HG02884 (cell line): ENCODE measurements at regions not wholly inside any gene's neighbourhood (a gene's known extent, or its start where the extent isn't known, plus 50 kb on each side); places are given as distances from the start of the nearest gene placed in this dataset.

Experiments used
- ATAC-seq: cut with Tn5 transposase; IDR thresholded peaks from one replicate; pipeline ENCODE4 v1.9.1; 2021; ENCODE audit warnings: mild to moderate bottlenecking, moderate library complexity; ENCODE audit not compliant: unreplicated experiment

GRCh38 chr10:62545160-62546066 is 171.2 kb downstream of the ZNF365 start:
- no peak for ATAC-seq

GRCh38 chr10:62548686-62549085 is 174.5 kb downstream of the ZNF365 start:
- no peak for ATAC-seq

DNA sequence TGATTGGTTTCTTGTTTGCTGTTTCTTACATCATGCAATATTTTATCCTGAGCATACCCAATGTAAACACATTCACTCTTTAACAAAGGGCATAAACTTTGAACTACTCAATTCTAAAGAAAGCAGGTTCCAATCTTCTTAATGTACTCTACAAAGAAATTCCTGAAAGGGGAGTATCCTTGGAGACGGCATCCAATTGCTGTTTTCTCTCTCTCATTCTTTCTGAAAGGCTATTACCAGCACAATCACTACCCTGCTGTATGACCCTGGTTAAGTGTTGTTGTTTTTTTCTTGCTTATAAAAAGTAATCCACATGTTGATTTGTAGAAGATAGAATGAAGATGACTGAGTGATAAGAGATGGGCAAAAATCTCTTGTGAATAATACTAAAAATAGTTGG is 176.0 kb downstream of the ZNF365 start:
- no peak for ATAC-seq

DNA sequence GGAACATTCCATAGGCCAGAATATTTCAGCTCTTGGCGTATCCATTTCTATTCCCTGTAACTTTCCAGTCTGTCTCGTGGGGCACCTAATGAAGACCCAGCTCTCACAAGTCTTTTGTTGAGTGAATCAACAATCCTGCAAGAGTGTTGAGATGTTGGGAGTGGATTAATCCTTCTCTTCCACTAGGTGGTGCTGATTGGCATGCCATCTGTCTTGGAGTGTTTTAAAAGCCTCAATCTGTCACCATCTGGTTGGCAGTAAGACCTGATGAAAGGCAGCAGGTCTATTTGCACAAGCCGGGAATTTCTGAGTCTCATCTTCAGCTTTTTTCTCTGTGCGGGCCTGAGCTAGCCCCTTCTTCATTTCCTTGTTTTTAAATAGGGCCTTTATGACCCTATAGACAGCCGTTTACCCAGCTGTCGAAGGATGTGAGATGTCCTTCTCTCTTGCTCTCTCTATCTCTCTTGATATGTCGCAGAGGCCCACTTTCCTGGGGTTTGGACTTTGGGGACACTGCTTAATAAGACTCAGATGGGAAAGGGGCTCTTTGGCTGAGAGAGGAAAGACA is 180.5 kb downstream of the ZNF365 start:
- peak; percentile 76 for ATAC-seq

DNA sequence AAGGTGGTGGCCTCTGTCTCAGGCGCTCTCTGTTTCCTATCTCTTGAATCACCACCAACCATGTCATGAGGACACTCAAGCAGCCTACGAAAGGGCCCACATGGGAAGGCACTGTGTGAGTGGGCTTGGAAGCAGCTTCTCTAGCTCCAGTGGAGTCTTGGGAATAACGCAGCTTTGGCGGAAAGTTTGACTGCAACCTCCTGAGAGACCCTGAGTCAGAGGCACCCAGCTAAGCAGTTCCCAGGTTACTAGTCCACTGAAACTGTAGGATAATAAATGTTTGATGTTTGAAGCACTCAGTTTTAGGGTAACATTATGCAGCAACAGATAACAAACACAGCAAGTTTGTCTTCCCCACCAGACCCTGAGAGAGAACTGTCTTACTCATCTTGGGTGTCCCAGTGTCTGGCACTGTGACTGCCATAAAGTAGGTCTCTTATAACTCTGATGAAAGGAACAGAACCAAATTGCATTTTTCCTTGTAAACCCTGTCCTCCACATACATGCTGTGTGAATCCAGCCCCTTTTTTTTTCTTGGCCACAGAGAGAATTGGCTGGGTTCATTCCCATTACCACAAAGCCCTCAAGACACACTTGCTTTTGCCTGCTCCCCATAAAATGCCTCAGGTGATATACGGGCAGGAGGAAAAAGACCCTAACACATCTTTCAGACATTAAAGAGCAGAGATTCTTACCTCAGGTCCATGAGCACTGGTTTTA is 185.5 kb downstream of the ZNF365 start:
- ATAC-seq: no peak

- no peak for ATAC-seq
These were observed 186.1 kb downstream of the ZNF365 start for GRCh38 chr10:62560201-62560819.

DNA sequence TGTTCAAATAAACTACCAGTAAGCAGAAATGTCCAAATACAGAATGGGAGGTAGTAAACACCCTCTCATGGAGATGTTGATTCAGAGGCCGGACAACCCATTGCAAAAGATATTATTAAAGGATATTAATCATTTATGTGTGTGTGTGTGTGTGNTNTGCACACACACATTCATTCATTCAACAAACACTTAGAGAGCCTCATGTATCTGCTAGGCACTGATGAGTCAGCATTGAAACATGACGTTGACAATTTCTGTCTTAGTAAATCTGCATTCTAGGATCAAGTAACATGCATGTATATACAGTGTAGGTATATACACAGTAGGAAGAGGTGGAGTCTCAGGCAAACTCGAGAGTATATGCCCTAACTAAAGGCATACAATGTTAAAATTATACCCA is 187.0 kb downstream of the ZNF365 start:
- ATAC-seq: no peak

DNA sequence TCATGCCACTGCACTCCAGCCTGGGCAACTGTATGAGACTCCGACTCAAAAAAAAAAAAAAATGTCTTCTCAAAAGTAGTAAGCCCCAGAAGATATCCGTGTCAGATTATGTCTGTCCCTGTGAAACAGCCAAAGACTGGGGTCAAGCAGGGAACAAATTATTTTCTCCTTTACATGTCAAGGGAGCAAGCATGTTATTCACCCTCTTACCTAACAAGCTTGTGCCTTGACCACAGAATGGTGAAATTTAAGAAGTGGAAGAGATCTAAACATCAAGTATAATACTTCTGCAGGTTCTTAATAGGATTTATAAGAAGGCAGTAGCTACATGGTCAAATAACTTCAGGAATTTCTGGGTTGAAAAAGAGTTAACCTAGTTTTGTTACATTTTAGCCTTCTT is 187.9 kb downstream of the ZNF365 start:
- ATAC-seq: no peak

DNA sequence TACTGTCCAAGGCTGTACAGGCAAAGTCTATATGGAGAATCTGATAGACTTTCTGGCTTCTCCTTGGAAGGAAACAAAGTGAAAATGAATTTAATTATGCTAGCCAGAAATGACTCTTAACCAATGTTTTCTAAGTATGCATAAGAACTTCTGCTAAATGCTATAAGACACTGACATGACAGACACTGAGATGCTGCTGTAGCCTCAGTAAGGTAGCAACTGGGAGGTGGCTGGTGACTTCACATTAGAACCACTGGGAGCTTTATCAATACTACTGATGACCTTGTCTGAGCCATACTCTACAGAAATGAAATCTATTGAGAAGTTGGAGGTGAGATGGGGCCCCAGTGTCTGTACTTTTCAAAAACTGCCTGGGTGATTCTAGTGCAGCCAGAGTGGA is 188.6 kb downstream of the ZNF365 start:
- no peak for ATAC-seq

DNA sequence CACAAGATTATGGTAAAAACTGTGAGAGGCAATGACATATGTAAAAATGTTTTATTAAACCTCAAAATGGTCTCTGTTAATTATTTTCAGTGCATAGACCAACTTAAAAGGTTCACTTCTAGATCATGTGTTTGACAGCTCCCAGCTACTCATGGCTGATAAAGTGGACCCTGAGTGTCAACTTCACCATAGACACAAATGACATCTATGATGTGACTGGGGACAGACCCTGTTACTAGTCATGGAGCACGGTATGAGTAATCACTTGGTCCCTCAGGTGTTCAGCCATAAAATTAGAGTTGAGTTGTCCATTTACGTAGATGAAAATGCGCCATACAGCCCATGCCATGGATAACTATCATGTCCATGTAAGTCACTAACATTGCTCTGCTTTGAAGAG is 199.8 kb downstream of the ZNF365 start:
- ATAC-seq: no peak

DNA sequence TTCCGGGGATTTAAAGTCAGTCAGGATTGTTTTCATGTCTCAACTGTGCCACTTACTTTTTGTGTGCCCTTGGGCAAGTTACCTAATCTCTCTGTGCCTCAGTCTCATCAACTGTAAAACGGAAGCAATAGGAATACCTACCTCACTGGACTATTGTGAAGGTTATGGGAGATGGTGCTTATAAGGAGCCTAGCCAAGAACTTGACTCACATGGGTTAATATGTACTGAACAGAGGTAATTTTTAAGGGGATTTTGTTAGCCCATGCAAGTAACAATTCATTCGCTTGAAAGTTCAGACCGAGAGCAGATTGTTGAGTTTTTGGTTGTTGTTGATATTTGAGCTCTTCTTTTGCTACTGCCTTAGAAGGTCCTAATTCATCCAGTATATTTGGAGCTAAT is 202.9 kb downstream of the ZNF365 start:
- no peak for ATAC-seq

GRCh38 chr10:62577666-62578291 is 203.6 kb downstream of the ZNF365 start:
- no peak for ATAC-seq

DNA sequence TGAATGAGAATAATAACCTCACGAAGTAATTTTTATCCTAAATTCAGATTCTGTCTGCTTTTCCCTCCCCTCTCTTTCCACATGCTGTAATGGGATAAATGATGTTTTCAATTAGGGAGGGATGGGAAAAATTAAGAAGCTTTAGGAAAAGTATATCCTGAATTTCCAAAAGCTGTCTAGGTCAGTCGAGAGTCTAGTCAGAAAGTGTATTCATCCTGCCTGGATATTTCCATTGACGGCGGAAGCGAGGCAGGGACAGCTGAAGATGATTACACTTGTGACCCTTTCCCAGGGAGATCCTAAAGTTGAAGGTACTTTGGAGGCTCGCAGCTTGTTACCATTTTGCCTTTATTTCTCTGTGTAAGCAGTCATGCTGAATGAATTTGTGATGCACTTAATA is 204.1 kb downstream of the ZNF365 start:
- ATAC-seq: no peak

DNA sequence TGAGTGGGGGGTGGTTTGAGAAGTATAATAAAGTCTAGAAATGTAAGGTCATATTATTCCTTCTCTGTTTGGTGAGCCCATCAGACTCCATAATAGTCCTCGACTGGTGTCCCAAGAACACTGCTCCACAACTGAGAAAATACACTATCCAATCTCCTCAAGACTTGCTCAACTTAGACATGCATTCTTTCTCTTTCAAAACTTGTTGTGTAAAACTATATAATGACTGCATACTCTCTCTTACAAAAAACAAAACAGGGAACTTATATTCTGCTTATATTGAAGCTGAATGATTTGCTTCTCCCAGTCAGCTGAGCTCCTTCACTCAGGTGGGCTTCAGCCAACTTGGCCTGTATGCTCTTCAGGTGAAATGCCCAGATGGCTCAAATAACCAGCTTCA is 204.7 kb downstream of the ZNF365 start:
- no peak for ATAC-seq

DNA sequence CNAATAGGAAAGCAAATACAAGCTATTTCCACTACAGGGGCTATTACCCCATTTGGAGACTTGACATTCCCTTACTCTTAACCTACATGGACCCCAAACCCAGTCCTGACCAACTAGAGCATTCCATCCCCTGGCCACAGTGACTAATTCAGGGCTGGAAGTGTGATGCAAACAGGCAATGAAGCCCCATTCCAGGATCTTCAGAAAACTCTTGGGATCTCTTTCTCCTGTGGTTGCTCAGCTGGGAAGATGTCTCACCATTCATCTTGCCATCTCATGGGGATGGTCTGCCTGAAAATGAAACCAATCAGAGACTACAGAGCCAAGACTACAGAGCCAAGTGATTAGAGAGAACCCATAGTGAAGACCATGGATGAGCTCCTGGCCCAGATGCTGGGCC is 206.2 kb downstream of the ZNF365 start:
- no peak for ATAC-seq

- ATAC-seq: no peak
These were observed 207.2 kb downstream of the ZNF365 start for GRCh38 chr10:62581351-62581750.

DNA sequence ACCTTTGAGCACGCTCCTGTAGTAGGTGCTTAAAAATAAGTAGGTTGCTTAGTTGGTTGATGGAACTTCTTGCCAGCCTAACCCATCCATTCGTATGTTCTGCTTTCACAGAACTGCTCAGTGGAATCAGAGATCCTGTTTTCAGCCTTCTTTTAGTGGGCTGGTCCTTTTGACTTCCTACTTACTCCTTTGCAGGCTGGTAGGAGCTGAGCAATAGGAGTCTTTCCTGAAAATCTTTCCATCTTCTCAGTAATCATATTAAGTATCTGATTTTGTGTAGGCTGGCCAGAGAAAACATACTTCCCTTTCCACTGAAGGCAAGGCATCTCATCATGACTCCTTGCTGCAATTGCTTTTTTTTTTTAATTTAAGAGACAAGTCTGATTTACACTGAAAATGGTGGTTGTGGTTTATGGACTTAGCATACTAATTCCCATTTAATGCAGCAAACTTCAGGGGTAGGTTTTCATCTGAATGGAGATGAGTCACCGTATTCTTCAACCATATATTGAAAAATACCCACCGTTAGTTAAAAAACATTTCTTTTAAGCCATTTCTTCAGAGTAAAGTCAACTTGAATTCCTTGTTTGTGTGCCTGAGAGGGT is 208.0 kb downstream of the ZNF365 start:
- no peak for ATAC-seq

GRCh38 chr10:62582804-62583208 is 208.6 kb downstream of the ZNF365 start:
- no peak for ATAC-seq

DNA sequence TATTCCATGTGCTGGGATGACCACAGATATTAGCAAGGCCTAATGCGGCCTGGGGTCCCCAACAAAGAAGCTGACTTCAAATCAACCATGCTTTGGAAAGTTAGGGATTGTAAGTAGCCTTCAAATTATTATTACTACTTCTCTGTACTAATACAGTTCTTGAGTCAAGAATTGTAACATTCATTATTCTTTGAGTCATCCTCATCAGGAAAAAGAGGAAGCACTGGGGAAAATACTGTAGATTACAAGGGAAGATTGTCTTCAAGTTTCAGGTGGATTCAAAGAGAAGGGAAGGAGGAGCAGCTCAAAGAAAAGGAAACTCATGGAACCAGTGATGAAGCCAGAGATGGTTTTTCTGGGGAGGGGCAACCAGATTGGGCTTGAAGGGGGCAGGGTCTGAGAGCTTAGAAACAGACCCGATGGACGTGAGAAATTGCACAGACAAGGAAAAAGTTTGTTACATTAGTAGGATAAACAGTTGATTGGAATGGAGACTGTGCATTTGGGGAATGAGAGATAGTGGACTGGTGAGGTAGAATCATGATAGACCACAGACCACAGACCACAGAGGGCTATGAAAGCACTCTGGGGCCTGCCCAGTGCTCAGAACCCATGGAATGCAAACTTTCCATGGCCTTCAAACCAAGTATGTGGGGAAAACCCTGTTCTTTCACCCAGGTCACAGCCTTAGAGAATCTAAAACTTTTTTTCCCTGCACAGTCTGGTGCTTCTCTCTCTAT is 209.9 kb downstream of the ZNF365 start:
- ATAC-seq: peak; percentile 65

GRCh38 chr10:62584731-62585130 is 210.6 kb downstream of the ZNF365 start:
- no peak for ATAC-seq
